HepG2 (cell line): ENCODE measurements at regions not wholly inside any gene's neighbourhood (a gene's known extent, or its start where the extent isn't known, plus 50 kb on each side); places are given as distances from the start of the nearest gene placed in this dataset.

ENCODE experiments used
- ATAC-seq: fragments of 200-7000 bp; cut with Tn5 transposase; 3 replicates; pipeline ENCODE4 v1.9.1; 2020; ENCODE audit warnings: mild to moderate bottlenecking, moderate library complexity
- BruUV-seq: library from RNA; stranded (reverse); fragments of 400-500 nt; replicated peaks from 2 replicates; lab custom pipeline; 2021; lab: Mats Ljungman, UMichigan
- CTCF ChIA-PET: fragments of 300-600 bp; formaldehyde crosslinking; extraction: SDS; loops from one replicate; lab custom pipeline; 2021; ENCODE audit warnings: low total read pairs, inconsistent platforms, low intra/inter-chr PET ratio; lab: Yijun Ruan, JAX
- POLR2A ChIA-PET: fragments of 350-600 bp; sonication (Branson Sonifier 250); formaldehyde crosslinking; loops from one replicate; lab custom pipeline; 2020; ENCODE audit warnings: antibody characterized with exemption, inconsistent platforms; lab: Yijun Ruan, JAX
- DNase-seq: peaks from one replicate; pipeline ENCODE4 v3.0.0-alpha.2; 2015; ENCODE audit warnings: low spot score
- FAIRE-seq: peaks from 3 replicates; lab custom pipeline; 2011; peaks lifted over from hg19 to GRCh38; lab: Jason Lieb, UNC
- H2AFZ ChIP-seq: one replicate; pipeline ENCODE4 v1.6.1; 2011; ENCODE audit warnings: low read length, inconsistent platforms
- H3K27ac ChIP-seq: fragments of 300-600 bp; 3 replicates; pipeline ENCODE4 v1.8.0; 2011; ENCODE audit warnings: mixed run types, mild to moderate bottlenecking, mixed read lengths, low read length, inconsistent platforms; ENCODE audit not compliant: insufficient read depth; ENCODE audit errors: extremely low read length
- H3K27me3 ChIP-seq, 2 experiments: fragments of 200-600 bp in 1 of 2; 2 replicates in 1 of 2; 3 replicates in 1 of 2; pipeline versions ENCODE4 v1.6.0 to v1.8.0; 2011; ENCODE audit warnings: low read length in 2 of 2, mild to moderate bottlenecking in 2 of 2, moderate library complexity in 2 of 2, inconsistent platforms in 1 of 2; ENCODE audit not compliant: insufficient read depth in 2 of 2, control insufficient read depth in 1 of 2
- H3K36me3 ChIP-seq, 2 experiments: fragments of 200-600 bp in 1 of 2; replicated peaks in 1 of 2; 2 replicates in 1 of 2; 3 replicates in 1 of 2; pipeline versions ENCODE4 v1.5.1 to v1.8.0; 2011; ENCODE audit warnings: low read length in 2 of 2, inconsistent platforms in 1 of 2; ENCODE audit not compliant: insufficient read depth in 2 of 2, control insufficient read depth in 1 of 2
- H3K4me1 ChIP-seq: 2 replicates; pipeline ENCODE4 v1.5.1; 2012; ENCODE audit warnings: low read length, inconsistent platforms; ENCODE audit not compliant: insufficient read depth
- H3K4me2 ChIP-seq: 2 replicates; pipeline ENCODE4 v1.6.0; 2011; ENCODE audit warnings: low read depth, low read length, inconsistent platforms
- H3K4me3 ChIP-seq, 3 experiments: fragments of 200-600 bp in 1 of 3; sonication (generic), shearing (Covaris generic) in 1 of 3; replicated peaks in 1 of 3; 2 replicates each; pipeline ENCODE4 v1.5.1; 2011 to 2016; ENCODE audit warnings: low read length in 3 of 3, inconsistent platforms in 2 of 3, low read depth in 2 of 3, mild to moderate bottlenecking in 2 of 3, control low read depth in 1 of 3, mixed read lengths in 1 of 3; ENCODE audit not compliant: insufficient read depth in 1 of 3
- H3K79me2 ChIP-seq: one replicate; pipeline ENCODE4 v1.6.1; 2011; ENCODE audit warnings: low read length, inconsistent platforms; ENCODE audit not compliant: insufficient read depth
- H3K9ac ChIP-seq: 2 replicates; pipeline ENCODE4 v1.6.0; 2011; ENCODE audit warnings: mild to moderate bottlenecking, low read depth, low read length, inconsistent platforms; ENCODE audit not compliant: insufficient read depth
- H3K9me3 ChIP-seq: 2 replicates; pipeline ENCODE4 v1.5.1; 2012; ENCODE audit warnings: mild to moderate bottlenecking, low read length
- H4K20me1 ChIP-seq: 2 replicates; pipeline ENCODE4 v1.6.0; 2011; ENCODE audit warnings: inconsistent platforms, mild to moderate bottlenecking, low read length, moderate library complexity; ENCODE audit not compliant: insufficient read depth
- GABPA ChIP-seq, 2 experiments: IDR thresholded peaks; 2 replicates each; pipeline ENCODE4 v1.6.1; 2011 to 2016; ENCODE audit warnings: low read depth in 2 of 2, low read length in 1 of 2, missing biosample characterization in 1 of 2, missing genetic modification characterization in 1 of 2
- GMEB2 ChIP-seq: IDR thresholded peaks from 2 replicates; pipeline ENCODE4 v1.6.1; 2016; ENCODE audit warnings: missing biosample characterization, missing genetic modification reagents, low read depth
- GRHL1 ChIP-seq: sonication (generic); formaldehyde crosslinking; conservative IDR thresholded peaks from 2 replicates; pipeline ENCODE4 v1.8.0; 2022; ENCODE audit warnings: missing genetic modification reagents
- PRDM10 ChIP-seq: sonication (generic); formaldehyde crosslinking; IDR thresholded peaks from 2 replicates; pipeline ENCODE4 v1.4.0; 2020; ENCODE audit warnings: low read depth, missing genetic modification reagents
- RAD51 ChIP-seq: fragments of 450-650 bp; IDR thresholded peaks from 2 replicates; pipeline ENCODE4 v1.6.1; 2016; ENCODE audit warnings: borderline replicate concordance
- RFXAP ChIP-seq: sonication (generic); formaldehyde crosslinking; IDR thresholded peaks from 2 replicates; pipeline ENCODE4 v1.4.0; 2020; ENCODE audit warnings: missing genetic modification reagents, borderline replicate concordance
- SAP130 ChIP-seq: IDR thresholded peaks from 2 replicates; pipeline ENCODE4 v1.6.1; 2016; ENCODE audit warnings: low read depth
- ZNF556 ChIP-seq: sonication (generic); formaldehyde crosslinking; IDR thresholded peaks from 2 replicates; pipeline ENCODE4 v1.4.0; 2020; ENCODE audit warnings: mild to moderate bottlenecking, missing genetic modification reagents, borderline replicate concordance
- ZNF563 ChIP-seq: sonication (generic); formaldehyde crosslinking; IDR thresholded peaks from 2 replicates; pipeline ENCODE4 v1.8.0; 2022; ENCODE audit warnings: mild to moderate bottlenecking, moderate library complexity, missing genetic modification reagents
- ZNF777 ChIP-seq: sonication (generic); formaldehyde crosslinking; IDR thresholded peaks from 2 replicates; pipeline ENCODE4 v1.4.0; 2020; ENCODE audit warnings: missing genetic modification reagents
- WGBS: methylation state at CpG from one replicate; pipeline ENCODE4 v1.1.6; 2017; ENCODE audit warnings: low lambda C conversion rate; 5-methylcytosine and 5-hydroxymethylcytosine counted together
- in situ Hi-C: cut with HindIII; loops from 2 replicates; pipeline ENCODE4 v1.10.0; 2017; ENCODE audit warnings: low pct_unique_long_range_greater_than_20kb; ENCODE audit not compliant: extremely low pct_ligation_motif_present
- intact Hi-C: fragments of 100-400 bp; cut with micrococcal nuclease; formaldehyde crosslinking; loops from one replicate; pipeline ENCODE4 v1.10.0; 2022; ENCODE audit not compliant: unreplicated experiment

- no peaks in the 10 kb centered on the region for H3K4me1 ChIP-seq
- no peak for FAIRE-seq
- TF ChIP-seq ZNF563 (CRISPR knock-in tag) (no peak), PRDM10 (CRISPR knock-in tag) (no peak), GMEB2 (CRISPR knock-in tag) (no peak), GABPA (IDR thresholded peaks at IDR 0.05; ENCODE audit: low read depth, low read length) (no peak), GABPA (CRISPR knock-in tag; IDR thresholded peaks at IDR 0.05; ENCODE audit: low read depth) (no peak), RFXAP (CRISPR knock-in tag) (no peak), GRHL1 (CRISPR knock-in tag) (no peak), RAD51 (no peak), SAP130 (CRISPR knock-in tag) (no peak), ZNF777 (CRISPR knock-in tag) (no peak), ZNF556 (CRISPR knock-in tag) (no peak)
- 0% methylated on average over 3 of the region's 3 CpGs for WGBS
- no peaks in the 10 kb centered on the region for H4K20me1 ChIP-seq
- H2AFZ ChIP-seq = no peak overlapping the region
- no peak overlapping the region for H3K4me3 ChIP-seq
- ATAC-seq = no peak
- BruUV-seq = no TSS peak
- no peaks in the 10 kb centered on the region for H3K79me2 ChIP-seq
- DNase-seq = no peak
- no peak overlapping the region for H3K27ac ChIP-seq
- POLR2A ChIA-PET = no interaction called here
- peaks cover 2 to 48% of the 10 kb centered on the region in 2 experiments for H3K27me3 ChIP-seq
- CTCF ChIA-PET = no interaction called here
- H3K36me3 ChIP-seq = no peaks in the 10 kb centered on the region
- no peaks in the 10 kb centered on the region for H3K9me3 ChIP-seq
- in situ Hi-C loops (no loop called here), intact Hi-C loops (no loop called here)
- no peak overlapping the region for H3K9ac ChIP-seq
- no peak overlapping the region for H3K4me2 ChIP-seq
Observed at GRCh38 chr15:93415576-93415975, 326.6 kb upstream of the RGMA start.
